Cardiac fibroblast (primary cell): ENCODE measurements at regions not wholly inside any gene's neighbourhood (a gene's known extent, or its start where the extent isn't known, plus 50 kb on each side); places are given as distances from the start of the nearest gene placed in this dataset.

Experiments
- DNase-seq, 2 donors: peaks; one replicate each; pipeline versions ENCODE4 v3.0.0 to v3.0.0-alpha.2; 2010; ENCODE audit warnings: low read depth in 2 of 2
- H3K4me3 ChIP-seq, 2 donors: replicated peaks in 1 of 2; 1 replicate in 1 of 2; 2 replicates in 1 of 2; pipeline ENCODE4 v1.5.1; 2011; ENCODE audit warnings: low read depth in 2 of 2, low read length in 2 of 2, mild to moderate bottlenecking in 2 of 2, moderate library complexity in 1 of 2
- CTCF ChIP-seq: IDR thresholded peaks from one replicate; pipeline ENCODE4 v1.5.1; 2011; ENCODE audit warnings: low read depth, mild to moderate bottlenecking, low read length, inconsistent platforms

- no peak for TF ChIP-seq CTCF
- no peak overlapping the region for H3K4me3 ChIP-seq
- DNase-seq, result no peak
These were observed 51.7 kb upstream of the COL13A1 start for GRCh38 chr10:69750011-69750373.

GRCh38 chr10:69750725-69751124 lies 51.0 kb upstream of the COL13A1 start:
- H3K4me3 ChIP-seq, result no peak overlapping the region
- no peak for TF ChIP-seq CTCF
- DNase-seq, result no peak

GRCh38 chr10:69751214-69751613 lies 50.5 kb upstream of the COL13A1 start:
- no peak overlapping the region for H3K4me3 ChIP-seq
- no peak for TF ChIP-seq CTCF
- DNase-seq, result no peak
